Hepatocyte (in vitro differentiated cells): ENCODE measurements at regions not wholly inside any gene's neighbourhood (a gene's known extent, or its start where the extent isn't known, plus 50 kb on each side); places are given as distances from the start of the nearest gene placed in this dataset.

Experiments used
- DNase-seq: peaks from one replicate; pipeline ENCODE4 v3.0.0-alpha.2; 2016; ENCODE audit warnings: low spot score
- H2AFZ ChIP-seq: fragments of 200-600 bp; sonication (generic); 2 replicates; pipeline ENCODE4 v1.6.0; 2016; ENCODE audit warnings: antibody characterized with exemption, mild to moderate bottlenecking
- H3K27ac ChIP-seq: fragments of 200-600 bp; sonication (generic); 2 replicates; pipeline ENCODE4 v1.5.1; 2016; ENCODE audit warnings: mild to moderate bottlenecking
- H3K27me3 ChIP-seq: fragments of 200-600 bp; sonication (generic); 2 replicates; pipeline ENCODE4 v1.6.1; 2016
- H3K36me3 ChIP-seq: fragments of 200-600 bp; sonication (generic); replicated peaks from 2 replicates; pipeline ENCODE4 v1.5.1; 2016; ENCODE audit warnings: low read depth; ENCODE audit not compliant: insufficient read depth
- H3K4me1 ChIP-seq: fragments of 200-600 bp; sonication (generic); 2 replicates; pipeline ENCODE4 v1.5.1; 2016; ENCODE audit warnings: mild to moderate bottlenecking, moderate library complexity; ENCODE audit not compliant: insufficient read depth
- H3K4me2 ChIP-seq: fragments of 200-600 bp; sonication (generic); 2 replicates; pipeline ENCODE4 v1.6.0; 2016
- H3K4me3 ChIP-seq: fragments of 200-600 bp; sonication (generic); 2 replicates; pipeline ENCODE4 v1.5.1; 2016; ENCODE audit warnings: mild to moderate bottlenecking
- H3K79me2 ChIP-seq: fragments of 200-600 bp; sonication (generic); 2 replicates; pipeline ENCODE4 v1.6.0; 2017; ENCODE audit warnings: mild to moderate bottlenecking
- H3K9me2 ChIP-seq: fragments of 200-600 bp; sonication (generic); replicated peaks from 2 replicates; pipeline ENCODE4 v1.6.0; 2017; ENCODE audit warnings: mild to moderate bottlenecking; ENCODE audit not compliant: insufficient read depth
- H3K9me3 ChIP-seq: fragments of 200-600 bp; sonication (generic); 2 replicates; pipeline ENCODE4 v1.5.1; 2016; ENCODE audit warnings: low read depth, mild to moderate bottlenecking
- H4K20me1 ChIP-seq: fragments of 200-600 bp; sonication (generic); 2 replicates; pipeline ENCODE4 v1.6.0; 2016; ENCODE audit warnings: mild to moderate bottlenecking; ENCODE audit not compliant: insufficient read depth, poor library complexity, severe bottlenecking
- EZH2 ChIP-seq: fragments of 200-600 bp; sonication (generic); IDR thresholded peaks from 2 replicates; pipeline ENCODE4 v1.6.1; 2016; ENCODE audit warnings: antibody characterized with exemption, mild to moderate bottlenecking, borderline replicate concordance
- EZH2phosphoT487 ChIP-seq: fragments of 200-600 bp; sonication (generic); IDR thresholded peaks from one replicate; pipeline ENCODE4 v1.6.1; 2018; ENCODE audit warnings: antibody characterized with exemption, mild to moderate bottlenecking, low read depth, moderate library complexity; ENCODE audit not compliant: unreplicated experiment, severe bottlenecking
- WGBS: methylation state at CpG from one replicate; pipeline ENCODE4 v1.1.6; 2016; ENCODE audit warnings: low lambda C conversion rate; ENCODE audit errors: missing lambda C conversion rate; 5-methylcytosine and 5-hydroxymethylcytosine counted together
- TF ChIP-seq, protein P1 (sequence below): fragments of 200-600 bp; sonication (generic); IDR thresholded peaks from 2 replicates; pipeline ENCODE4 v1.5.1; 2016; ENCODE audit warnings: antibody characterized with exemption, mild to moderate bottlenecking; ENCODE audit not compliant: poor library complexity

DNA sequence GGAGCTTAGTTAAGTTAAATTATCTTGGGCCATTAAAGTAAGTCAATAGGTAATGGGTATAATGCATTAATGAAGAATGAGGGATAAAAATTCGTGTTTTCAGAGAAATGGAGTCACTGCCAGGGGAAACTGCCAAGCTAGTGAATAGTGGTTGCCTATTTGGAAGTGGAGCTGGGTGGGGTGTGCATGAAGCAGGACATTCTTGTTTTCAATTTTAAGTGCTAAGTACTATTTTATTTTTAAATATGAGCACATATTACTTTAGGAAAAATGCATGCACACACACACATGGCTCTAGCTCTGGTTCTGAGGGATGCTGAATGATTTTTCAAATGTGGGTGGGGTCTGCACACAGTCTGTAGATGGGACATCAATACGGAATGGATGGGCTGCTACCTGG, 717.7 kb upstream of the SGCG start:
- Histone ChIP-seq H3K4me2 (no peak overlapping the region), H3K79me2 (no peaks in the 10 kb centered on the region), H2AFZ (no peak overlapping the region), H3K36me3 (no peaks in the 10 kb centered on the region), H4K20me1 (no peaks in the 10 kb centered on the region), H3K9me3 (no peaks in the 10 kb centered on the region), H3K27me3 (no peaks in the 10 kb centered on the region), H3K27ac (no peak overlapping the region), H3K4me3 (no peak overlapping the region), H3K4me1 (peaks cover 7% of the 10 kb centered on the region), H3K9me2 (no peaks in the 10 kb centered on the region)
- DNase-seq: no peak
- TF ChIP-seq EZH2phosphoT487 (no peak), EZH2 (no peak)
- TF ChIP-seq, protein P1, sequence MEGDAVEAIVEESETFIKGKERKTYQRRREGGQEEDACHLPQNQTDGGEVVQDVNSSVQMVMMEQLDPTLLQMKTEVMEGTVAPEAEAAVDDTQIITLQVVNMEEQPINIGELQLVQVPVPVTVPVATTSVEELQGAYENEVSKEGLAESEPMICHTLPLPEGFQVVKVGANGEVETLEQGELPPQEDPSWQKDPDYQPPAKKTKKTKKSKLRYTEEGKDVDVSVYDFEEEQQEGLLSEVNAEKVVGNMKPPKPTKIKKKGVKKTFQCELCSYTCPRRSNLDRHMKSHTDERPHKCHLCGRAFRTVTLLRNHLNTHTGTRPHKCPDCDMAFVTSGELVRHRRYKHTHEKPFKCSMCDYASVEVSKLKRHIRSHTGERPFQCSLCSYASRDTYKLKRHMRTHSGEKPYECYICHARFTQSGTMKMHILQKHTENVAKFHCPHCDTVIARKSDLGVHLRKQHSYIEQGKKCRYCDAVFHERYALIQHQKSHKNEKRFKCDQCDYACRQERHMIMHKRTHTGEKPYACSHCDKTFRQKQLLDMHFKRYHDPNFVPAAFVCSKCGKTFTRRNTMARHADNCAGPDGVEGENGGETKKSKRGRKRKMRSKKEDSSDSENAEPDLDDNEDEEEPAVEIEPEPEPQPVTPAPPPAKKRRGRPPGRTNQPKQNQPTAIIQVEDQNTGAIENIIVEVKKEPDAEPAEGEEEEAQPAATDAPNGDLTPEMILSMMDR: no peak
- WGBS: 57% methylated on average over 2 of the region's 2 CpGs

DNA sequence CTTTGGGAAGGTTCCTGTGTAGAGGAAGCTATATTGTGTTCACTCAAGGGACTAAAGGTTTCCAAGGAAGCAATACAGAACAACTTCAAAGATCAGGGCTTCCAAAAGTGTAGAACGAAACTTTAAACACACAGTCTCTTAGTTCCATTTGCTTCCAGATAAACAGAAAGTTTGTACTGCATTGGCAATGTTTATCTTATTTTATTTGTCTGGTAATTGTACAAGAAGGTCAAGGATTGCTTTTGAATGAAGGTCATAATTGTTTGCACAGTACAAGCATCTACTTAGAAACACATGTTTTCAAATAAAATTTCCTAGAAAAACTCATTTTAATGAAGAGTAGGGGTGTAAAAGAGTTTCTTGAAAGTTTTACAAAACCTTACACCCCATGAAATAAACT, 712.7 kb upstream of the SGCG start:
- H3K36me3 ChIP-seq: no peaks in the 10 kb centered on the region
- no peak overlapping the region for H3K27ac ChIP-seq
- no peak overlapping the region for H3K4me3 ChIP-seq
- no peak overlapping the region for H2AFZ ChIP-seq
- H4K20me1 ChIP-seq: no peaks in the 10 kb centered on the region
- WGBS: 38% methylated on average over 1 of the region's 1 CpG
- H3K4me2 ChIP-seq: peak overlapping the region; percentile 10
- no peaks in the 10 kb centered on the region for H3K9me3 ChIP-seq
- peaks cover 20% of the 10 kb centered on the region for H3K4me1 ChIP-seq
- no peak for DNase-seq
- TF ChIP-seq EZH2: no peak
- TF ChIP-seq, protein P1: no peak
- TF ChIP-seq EZH2phosphoT487: no peak
- no peaks in the 10 kb centered on the region for H3K79me2 ChIP-seq
- H3K9me2 ChIP-seq: no peaks in the 10 kb centered on the region
- no peaks in the 10 kb centered on the region for H3K27me3 ChIP-seq

DNA sequence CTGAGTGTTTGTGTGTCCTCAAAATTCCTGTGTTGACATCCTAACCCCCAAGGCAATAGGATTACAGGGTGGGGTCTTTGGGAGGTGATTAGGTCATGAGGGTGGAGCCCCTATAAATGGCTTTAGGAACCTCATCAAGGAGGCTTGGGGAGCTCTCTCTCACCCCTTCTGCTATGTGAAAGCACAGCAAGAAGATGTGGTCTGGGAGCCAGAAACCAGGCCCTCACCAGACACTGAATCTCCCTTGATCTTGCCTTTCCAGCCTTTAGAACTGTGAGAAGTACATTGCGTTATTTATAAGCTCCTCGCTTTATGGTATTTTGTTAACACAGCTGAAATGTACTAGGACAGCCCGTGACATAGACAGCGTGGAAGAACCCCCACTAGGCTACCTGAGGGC, 712.0 kb upstream of the SGCG start:
- Histone ChIP-seq H3K4me3 (no peak overlapping the region), H3K4me2 (no peak overlapping the region), H3K27ac (peak overlapping the region; percentile 64), H3K27me3 (no peaks in the 10 kb centered on the region), H2AFZ (no peak overlapping the region), H4K20me1 (no peaks in the 10 kb centered on the region), H3K36me3 (no peaks in the 10 kb centered on the region), H3K9me2 (no peaks in the 10 kb centered on the region), H3K9me3 (no peaks in the 10 kb centered on the region), H3K79me2 (no peaks in the 10 kb centered on the region), H3K4me1 (peaks cover 20% of the 10 kb centered on the region)
- no peak for DNase-seq
- TF ChIP-seq EZH2: no peak
- TF ChIP-seq, protein P1: no peak
- TF ChIP-seq EZH2phosphoT487: no peak
- WGBS: 64% methylated on average over 4 of the region's 4 CpGs

DNA sequence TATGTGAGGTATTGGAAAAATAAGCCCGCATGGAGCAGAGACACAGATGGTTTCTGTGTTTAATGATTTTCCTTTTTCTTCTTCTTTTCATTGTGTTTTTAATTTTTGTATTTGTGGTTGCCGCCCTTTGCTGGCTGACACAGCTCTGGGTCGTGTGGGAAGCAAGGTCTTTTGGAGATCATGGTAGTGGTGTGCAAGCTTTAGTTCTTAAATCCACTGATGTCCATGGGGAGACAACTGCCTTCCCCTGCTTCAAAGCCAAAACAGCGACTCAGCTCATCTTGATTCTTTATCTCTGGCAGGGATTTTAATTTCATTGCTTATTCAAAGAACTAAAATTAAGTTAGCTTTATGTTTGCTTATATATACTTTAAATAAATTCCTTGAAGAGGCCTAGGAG, 711.3 kb upstream of the SGCG start:
- no peak for TF ChIP-seq EZH2
- no peak for TF ChIP-seq EZH2phosphoT487
- TF ChIP-seq, protein P1: no peak
- no peak overlapping the region for H2AFZ ChIP-seq

More for the DNA sequence above, 711.3 kb upstream of the SGCG start:
- H3K36me3 ChIP-seq: no peaks in the 10 kb centered on the region
- no peaks in the 10 kb centered on the region for H4K20me1 ChIP-seq
- peaks cover 20% of the 10 kb centered on the region for H3K4me1 ChIP-seq
- no peak overlapping the region for H3K4me2 ChIP-seq
- no peaks in the 10 kb centered on the region for H3K79me2 ChIP-seq
- no peak for DNase-seq
- H3K4me3 ChIP-seq: no peak overlapping the region
- 67% methylated on average over 4 of the region's 4 CpGs for WGBS
- no peaks in the 10 kb centered on the region for H3K27me3 ChIP-seq
- H3K9me3 ChIP-seq: no peaks in the 10 kb centered on the region
- H3K9me2 ChIP-seq: no peaks in the 10 kb centered on the region
- H3K27ac ChIP-seq: peak overlapping the region; percentile 64
